Gastrocnemius medialis (tissue), 4 donors: ENCODE measurements at regions not wholly inside any gene's neighbourhood (a gene's known extent, or its start where the extent isn't known, plus 50 kb on each side); places are given as distances from the start of the nearest gene placed in this dataset.

Source experiments
- POLR2A ChIP-seq, 2 donors: fragments of 450-650 bp; IDR thresholded peaks; one replicate each; pipeline ENCODE4 v1.6.1; 2017; ENCODE audit warnings: antibody characterized with exemption in 2 of 2, mild to moderate bottlenecking in 2 of 2, moderate library complexity in 2 of 2
- TF ChIP-seq, protein P1 (sequence below), 5 experiments: fragments of 450-650 bp in 3 of 5; fragments of 200-600 bp in 2 of 5; sonication (generic) in 2 of 5; IDR thresholded peaks in 4 of 5; conservative IDR thresholded peaks in 1 of 5; 1 replicate in 4 of 5; 2 replicates in 1 of 5; pipeline ENCODE4 v1.5.1; 2016 to 2019; ENCODE audit warnings: antibody characterized with exemption in 5 of 5, mild to moderate bottlenecking in 3 of 5, moderate library complexity in 3 of 5

GRCh38 chr13:40505196-40505595, 161.2 kb downstream of the FOXO1 start:
- TF ChIP-seq, protein P1, sequence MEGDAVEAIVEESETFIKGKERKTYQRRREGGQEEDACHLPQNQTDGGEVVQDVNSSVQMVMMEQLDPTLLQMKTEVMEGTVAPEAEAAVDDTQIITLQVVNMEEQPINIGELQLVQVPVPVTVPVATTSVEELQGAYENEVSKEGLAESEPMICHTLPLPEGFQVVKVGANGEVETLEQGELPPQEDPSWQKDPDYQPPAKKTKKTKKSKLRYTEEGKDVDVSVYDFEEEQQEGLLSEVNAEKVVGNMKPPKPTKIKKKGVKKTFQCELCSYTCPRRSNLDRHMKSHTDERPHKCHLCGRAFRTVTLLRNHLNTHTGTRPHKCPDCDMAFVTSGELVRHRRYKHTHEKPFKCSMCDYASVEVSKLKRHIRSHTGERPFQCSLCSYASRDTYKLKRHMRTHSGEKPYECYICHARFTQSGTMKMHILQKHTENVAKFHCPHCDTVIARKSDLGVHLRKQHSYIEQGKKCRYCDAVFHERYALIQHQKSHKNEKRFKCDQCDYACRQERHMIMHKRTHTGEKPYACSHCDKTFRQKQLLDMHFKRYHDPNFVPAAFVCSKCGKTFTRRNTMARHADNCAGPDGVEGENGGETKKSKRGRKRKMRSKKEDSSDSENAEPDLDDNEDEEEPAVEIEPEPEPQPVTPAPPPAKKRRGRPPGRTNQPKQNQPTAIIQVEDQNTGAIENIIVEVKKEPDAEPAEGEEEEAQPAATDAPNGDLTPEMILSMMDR (IDR thresholded peaks at IDR 0.05 in 4 of 5, conservative IDR thresholded peaks at IDR 0.05 in 1 of 5): no peak
- no peak for TF ChIP-seq POLR2A (IDR thresholded peaks at IDR 0.05)
